HG03064 (cell line): ENCODE measurements at regions not wholly inside any gene's neighbourhood (a gene's known extent, or its start where the extent isn't known, plus 50 kb on each side); places are given as distances from the start of the nearest gene placed in this dataset.

Source experiments
- ATAC-seq: cut with Tn5 transposase; IDR thresholded peaks from one replicate; pipeline ENCODE4 v1.9.1; 2021; ENCODE audit warnings: low read depth; ENCODE audit not compliant: unreplicated experiment

DNA sequence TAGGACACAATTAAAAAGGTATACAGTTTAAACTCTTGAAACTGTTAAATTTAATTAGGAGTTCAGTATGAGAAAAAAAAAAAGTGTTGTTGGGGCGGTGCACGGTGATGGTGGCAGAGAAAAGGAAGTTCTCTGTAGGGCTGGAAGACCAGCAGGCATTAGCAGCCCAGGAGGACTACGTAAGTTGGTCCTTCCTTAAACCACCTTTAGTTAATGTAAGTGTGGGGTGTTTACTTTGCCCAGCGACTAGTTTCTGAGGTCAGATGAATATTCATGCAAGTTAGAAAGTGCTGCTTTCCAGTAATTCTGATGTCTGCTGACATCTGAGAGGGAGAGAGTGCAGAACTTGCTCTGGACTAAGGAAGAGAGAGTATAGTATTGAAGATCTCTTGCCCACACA lies 54.9 kb downstream of the NKX2-1 start:
- no peak for ATAC-seq

DNA sequence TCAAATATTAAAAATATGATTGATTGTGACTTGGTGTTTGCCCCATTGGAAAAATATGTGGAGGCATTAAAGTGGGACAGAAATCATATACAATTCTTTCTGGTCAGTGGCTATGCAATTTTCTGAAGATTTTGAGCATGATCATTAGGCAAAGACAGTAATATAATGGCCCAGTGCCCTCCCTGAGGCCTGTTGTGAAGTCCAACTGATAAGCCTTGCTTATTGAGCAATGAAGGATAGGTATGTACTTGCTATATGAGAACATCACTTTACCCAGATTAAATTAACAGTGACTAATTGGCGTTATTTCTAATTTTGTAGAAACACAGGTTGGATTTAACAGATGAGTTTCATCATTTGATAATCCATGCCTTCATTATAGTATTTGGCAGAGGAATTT lies 57.1 kb downstream of the NKX2-1 start:
- ATAC-seq = no peak

DNA sequence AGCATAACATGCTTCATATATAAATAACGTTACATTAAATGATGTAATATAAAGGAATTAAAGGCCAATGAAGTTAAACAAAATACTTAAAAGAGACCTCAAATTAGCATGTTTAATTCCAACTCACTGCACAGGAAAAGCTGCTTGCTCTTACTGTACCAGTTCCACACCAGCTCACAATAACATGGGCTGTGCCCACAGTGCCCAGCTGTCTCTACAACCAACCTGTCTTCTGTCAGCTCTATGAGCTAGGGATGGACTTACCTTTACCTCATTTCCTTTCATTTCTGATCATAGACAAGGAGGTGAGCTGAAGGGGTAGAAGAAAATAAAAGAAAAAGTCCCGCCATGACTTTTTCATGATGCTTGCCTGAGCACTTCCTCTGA lies 64.8 kb downstream of the NKX2-1 start:
- no peak for ATAC-seq

DNA sequence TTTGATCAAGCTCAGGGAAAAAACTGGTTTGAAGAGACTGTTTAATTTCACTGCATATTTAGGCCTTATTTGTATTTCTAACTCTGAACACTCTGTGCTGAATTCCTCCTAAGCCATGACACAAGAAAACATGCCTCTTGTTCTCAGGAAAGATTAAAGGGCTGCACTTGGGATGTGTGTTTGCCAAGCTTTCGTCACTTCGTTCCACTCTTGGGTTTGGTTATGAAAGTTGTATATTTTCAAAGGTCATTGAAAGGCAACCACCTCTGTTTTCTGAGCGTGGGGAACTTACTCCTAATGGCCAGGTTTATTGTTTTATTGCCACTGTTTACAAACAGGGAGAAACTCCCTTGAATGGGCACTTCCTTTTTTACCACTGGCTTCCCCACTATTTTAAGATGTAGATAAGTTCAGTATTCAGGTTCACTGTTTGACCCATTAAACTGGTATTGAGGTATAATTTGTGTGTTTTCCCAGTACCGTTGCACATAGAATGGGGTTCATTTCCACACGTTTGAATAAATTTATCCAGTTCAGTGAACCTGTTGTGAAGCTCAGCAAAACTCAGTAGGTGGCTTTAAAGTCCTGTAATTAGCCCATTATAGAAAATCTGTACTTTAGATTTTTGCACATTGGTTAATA lies 65.3 kb downstream of the NKX2-1 start:
- ATAC-seq = no peak

DNA sequence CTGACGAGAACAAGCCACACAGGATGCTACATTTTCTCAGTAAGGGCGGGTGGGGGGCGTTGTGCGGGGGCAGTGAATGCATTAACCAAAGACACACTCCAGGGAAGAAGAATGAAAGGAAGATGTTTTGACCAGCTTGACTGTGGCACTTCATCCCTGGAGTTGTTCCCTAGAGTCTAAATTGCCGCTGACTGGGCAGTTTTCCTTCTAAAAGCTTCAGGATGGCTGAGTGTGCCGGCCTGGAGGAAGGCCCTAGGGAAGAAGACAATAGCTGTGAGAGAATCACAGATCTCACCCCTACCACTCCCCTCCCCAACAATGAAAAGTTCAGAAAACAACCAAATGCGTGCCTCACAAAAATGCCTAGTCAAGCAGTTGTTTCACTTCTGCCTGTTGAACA lies 67.2 kb downstream of the NKX2-1 start:
- ATAC-seq = no peak

DNA sequence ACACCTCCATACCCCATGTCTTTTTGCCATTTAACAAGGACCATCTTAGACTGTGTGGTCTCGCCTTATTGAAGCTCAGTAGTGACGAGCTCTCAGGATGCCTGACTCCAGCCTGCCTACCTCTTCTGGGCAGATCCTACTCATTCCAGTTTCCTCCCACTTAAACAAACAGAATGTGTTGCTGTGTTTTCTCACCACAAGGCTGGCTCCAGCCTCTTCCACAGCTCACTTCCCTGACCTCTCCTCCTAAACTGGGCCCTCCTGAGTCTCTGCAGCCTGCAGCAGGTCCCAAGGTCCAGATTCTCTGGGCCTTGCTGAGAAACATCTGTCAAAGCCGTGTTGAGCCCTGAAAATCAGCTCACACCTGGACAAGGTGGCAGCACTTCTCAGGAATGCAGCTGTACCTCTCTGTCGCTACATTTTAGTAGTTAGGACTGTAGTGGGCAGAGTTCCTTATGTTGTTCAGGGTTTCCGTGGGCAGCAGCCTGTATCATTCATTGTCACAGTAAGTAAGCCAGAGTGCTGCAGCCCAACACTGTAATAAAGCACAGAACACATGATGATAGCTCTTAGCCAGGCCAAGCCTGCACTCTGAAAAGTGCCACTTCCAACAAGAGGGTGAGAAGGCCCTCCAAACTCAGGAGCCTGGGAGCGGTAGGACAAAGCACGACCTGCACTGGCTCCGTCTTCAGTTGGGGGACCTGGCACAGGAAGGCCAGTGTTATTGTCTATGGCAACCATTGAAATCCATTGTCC lies 68.5 kb downstream of the NKX2-1 start:
- no peak for ATAC-seq

DNA sequence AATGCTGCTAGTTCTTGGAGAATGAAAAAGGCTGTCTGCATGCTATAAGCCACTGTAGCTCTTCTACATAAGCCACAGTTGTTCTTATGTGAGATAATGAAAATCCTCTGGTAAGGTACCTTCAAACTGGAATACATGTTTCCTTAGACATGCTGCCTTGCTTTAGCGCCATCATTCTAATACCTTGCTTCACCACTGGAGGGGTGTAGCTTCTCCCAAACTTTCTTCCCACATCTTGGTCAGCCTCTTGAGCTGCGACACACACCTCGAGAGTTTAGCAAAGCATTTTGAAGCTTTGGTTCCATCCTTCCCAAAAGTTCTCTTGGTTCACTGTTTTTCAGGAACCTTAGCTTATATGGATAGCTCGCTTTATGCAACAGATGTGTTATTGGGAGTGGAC lies 69.5 kb downstream of the NKX2-1 start:
- ATAC-seq = no peak

DNA sequence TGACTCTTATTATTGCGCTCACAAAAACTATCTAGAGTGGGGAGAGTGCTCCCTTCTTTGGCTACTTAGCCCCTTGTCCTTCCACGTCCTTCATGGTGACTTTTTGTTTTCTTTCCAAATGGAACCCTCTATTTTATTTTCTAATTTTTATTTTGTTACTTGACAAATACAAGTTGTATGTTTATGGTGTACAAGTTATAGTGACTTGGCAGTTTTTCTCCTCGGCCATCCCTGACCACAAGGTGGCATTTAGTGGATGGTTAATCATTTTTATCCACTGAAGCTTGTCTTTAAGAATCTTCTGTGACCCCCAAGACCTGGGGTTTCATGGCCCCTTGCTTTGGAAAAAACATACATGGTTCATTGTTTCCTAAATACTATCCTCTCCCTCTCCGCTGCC lies 70.1 kb downstream of the NKX2-1 start:
- ATAC-seq = no peak

DNA sequence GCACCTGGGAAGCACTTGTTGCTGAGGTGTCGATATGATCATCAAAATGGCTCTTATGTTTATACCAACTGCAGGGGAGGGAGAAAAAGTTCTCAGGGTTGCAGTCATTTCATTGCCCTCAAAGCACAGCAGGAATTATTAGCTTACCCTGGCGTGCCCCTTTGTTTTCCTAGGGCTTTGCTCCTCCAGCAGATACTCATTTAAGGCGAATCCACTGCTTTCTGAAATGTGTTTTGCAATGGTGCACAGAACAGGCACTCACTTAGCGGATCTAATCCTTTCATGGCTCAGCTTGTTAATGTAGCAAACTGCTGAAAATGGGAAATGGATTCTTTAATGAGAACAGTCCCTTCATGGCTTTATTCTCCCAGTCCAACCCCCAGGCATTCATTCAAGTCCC lies 76.7 kb downstream of the NKX2-1 start:
- ATAC-seq = no peak

DNA sequence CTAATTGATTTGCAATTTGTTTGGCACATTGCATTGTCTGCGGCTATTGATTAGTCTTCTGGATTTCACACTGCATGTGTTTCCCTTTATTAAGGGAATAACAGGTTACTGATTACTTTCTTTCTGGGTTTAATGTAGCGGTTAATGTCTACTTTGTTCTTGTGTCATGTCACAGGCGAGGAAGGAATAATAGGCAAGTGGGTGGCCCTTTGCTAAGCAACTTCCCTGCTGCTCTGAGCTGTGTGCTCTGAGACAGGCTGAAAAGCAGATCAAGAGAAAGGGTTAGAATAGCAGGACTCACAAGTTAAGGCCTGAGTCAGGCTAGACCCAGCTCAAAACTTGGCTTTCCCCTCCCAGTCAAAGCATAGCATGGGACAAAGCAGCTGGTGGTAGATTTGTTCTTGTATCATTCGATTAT lies 77.2 kb downstream of the NKX2-1 start:
- no peak for ATAC-seq

DNA sequence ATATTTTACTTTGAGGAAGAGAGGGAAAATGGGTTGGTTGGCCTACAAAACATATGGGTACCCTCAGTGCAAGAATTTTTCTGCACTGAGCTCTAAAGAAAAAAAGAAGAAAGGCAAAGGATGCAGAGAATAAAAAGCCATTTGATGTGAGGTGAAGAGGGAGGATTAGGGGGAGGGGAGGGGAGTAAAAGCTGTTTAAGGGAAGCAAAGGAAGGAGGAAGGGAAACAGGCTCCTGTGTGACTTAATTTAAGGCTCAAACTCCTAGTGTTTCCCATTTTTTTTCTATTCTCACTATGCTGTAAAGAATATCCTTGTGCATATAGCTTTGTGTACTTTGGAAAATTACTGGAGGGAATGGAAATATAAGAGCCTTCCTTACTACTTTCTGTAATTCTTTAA lies 78.7 kb downstream of the NKX2-1 start:
- no peak for ATAC-seq

DNA sequence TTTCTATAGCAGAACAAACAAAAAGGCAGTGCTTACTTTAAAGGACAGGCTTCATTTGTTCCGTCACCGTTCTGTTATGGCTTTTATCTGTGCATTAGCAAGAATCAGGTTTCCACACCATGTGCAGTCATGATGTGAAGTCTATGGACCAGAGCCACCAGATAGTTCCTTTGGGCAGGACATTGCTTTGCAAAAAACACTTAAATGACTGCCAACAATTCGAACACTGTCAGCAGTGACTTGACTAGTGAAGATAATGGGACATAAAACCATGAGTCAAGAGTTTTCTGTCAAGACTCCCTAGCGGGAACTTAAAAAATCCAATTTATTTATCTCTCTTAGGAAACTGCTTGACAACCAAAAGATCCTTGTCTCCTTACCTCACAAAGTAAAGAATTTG lies 80.3 kb downstream of the NKX2-1 start:
- no peak for ATAC-seq

DNA sequence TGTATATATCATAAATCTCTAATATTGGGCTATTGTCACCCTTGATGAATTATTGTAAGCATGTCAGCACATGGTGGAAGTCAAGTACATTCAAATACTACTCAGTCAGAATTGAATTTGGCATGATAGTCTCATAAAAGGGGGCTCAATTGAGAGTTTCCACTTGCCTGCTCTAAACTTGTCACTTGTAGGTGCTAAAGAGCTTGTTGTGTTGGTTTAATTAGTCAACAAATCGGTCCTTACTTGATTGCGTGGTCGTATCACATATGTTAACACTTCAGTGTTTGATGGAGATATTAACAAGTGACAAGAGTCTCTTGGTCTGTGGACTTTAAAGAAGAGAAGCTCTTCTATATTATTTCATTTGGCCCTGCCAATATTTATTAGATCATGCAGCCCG lies 81.1 kb downstream of the NKX2-1 start:
- ATAC-seq = no peak

DNA sequence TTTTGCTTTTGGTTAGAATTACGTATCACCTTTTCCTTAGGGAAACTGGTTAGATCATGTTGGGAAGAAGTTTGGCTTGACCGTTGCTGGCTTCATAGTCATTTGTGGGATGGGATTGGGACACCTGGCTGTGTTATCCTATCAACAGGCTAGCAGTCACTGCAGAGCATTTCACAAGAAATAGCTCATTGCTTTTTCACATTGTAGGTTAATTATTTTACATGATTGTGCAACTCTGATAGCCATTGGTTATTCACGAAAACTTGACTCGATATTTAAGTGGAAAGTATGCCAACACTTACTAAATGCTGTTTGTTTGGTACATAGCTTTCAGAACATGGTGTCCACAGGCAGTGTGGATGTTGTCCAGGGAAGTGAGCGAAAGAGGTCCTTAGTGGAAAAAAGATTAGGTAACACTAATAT lies 89.4 kb downstream of the NKX2-1 start:
- ATAC-seq = no peak

DNA sequence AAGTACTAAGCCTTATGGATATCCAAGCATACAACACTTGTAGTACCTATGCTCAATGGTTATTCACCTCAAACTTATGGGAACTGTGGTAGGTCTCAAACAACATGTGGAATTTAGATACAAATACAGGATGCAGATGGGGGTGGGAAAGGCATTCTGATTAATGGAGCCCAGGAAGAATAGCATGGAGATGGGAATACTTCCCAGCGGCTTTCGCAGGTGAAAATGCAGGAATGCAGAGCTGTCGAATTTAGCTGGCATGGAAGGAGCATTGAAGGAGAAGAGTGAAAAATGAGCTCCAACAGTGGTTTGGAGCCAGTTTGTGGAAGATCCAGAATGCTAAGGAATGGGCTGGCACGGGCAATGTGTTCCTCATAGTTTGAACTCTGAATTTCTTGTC lies 89.9 kb downstream of the NKX2-1 start:
- ATAC-seq = no peak

DNA sequence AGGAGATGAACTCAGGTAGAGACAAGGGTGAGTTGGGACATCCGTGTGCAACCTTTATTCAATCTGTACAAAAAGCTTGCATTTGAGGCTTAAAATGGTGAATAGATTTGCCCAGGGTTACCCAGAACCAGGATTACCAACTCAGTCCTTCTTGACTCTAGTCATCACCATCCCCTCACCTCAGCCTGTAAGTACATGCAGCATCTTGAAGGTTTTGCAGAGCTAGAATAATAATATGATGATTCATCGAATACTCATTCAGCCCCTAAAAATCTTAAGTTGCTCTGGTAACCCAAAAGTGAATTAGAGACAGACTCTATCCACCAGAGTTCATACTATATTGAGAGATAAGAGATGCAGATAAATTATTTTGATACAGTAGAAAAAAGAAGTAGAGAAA lies 90.3 kb downstream of the NKX2-1 start:
- no peak for ATAC-seq

DNA sequence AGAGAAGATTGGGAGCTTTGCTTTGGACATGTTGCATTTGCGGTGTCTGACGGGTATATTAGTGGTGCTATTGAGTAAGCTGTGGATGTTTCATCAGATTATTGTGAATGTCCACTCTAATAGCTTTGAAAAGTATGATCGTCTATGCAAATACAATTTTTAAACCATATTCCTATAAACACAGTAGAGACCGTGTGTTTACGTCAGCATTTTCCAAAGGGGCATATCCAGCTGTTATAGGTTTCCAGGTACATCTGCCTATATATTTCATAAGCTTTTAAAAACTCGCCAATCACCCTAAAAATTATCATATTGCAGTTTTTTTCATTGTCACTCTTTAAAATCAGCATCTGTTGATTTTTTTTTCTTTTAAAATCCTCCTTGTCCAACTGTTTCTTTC lies 91.7 kb downstream of the NKX2-1 start:
- ATAC-seq = no peak

DNA sequence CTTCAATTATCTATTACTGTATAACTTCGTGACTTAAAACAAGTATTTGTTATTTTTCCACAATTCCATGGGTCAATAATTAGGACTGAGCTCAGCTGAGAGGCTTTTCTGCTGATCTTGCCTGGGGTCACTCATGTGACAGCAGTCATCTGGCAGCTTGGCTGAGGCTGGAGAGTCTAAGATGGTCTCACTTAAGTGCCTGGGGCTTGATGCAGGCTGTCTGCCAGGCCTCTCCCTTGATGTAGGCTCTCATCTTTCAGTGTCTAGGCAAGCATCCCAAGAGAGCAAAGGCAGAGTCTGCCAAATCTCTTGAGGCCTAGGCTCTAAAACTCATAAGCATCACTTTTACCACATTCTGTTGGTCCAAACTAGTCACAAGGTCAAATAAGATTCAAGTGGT lies 93.2 kb downstream of the NKX2-1 start:
- ATAC-seq = no peak

DNA sequence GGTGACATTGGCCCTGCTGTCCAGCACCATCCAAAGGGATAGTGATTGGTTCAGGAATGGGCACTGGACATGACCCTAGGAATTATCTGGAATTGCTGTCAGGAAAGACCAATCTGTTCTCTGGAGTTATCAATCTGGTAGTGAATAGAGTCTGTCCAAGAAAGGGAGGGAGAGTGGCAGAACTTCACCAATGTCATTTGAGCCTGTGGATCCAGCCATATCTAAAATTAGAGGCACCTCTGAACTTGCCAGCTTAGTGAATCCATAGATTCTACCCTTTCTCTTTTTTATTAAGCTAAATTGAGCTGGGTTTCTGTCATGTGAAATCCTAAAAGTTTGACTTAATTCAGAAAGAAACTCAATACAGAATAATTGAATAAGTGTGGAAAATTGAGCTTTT lies 93.9 kb downstream of the NKX2-1 start:
- no peak for ATAC-seq

DNA sequence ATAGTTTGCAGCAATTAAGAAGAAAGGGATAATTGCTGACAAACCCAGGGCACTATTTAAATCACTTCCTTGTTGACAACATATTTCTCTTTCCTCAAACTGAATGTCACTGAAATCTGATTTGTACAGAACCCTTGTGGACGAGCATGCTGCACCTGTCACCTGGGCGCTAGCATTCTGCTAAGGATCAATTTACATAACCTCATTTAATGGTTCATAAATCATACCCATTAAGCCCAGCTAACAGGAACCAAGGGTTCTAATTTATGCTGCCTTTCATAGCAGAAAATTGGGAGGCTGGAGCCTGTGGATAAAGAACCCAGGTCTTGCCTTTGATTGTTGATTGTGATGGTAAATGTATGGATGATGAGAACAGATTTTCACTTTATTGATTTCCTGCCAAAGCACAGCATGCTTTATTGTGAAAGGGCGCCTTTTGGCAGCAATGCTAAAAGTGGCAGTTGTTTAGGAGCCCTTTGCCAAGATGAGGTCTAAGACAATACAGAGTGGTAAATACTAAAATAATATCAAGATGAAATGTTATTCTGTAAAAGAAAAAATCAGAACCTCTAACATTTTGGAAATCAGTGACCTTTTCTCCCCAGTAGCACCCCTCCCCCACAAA lies 95.4 kb downstream of the NKX2-1 start:
- no peak for ATAC-seq

DNA sequence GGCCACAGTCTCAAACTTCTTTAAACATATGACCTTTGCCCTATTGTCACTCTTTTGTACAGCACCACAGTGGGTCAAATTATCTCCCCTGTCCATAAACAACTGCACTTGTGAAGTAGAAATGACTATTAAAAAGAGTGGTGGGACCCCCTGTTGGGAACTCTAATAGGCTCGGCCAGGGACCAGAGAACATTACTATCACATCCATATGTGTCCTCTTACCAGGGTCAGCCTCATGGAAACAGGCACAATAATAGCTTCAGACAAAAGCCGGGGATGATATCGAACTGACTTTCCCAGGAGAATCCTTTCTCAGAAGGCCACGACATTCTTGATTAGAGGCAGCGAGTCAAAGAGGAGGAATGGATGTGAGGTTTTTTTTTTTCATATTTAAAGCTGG lies 96.6 kb downstream of the NKX2-1 start:
- no peak for ATAC-seq

DNA sequence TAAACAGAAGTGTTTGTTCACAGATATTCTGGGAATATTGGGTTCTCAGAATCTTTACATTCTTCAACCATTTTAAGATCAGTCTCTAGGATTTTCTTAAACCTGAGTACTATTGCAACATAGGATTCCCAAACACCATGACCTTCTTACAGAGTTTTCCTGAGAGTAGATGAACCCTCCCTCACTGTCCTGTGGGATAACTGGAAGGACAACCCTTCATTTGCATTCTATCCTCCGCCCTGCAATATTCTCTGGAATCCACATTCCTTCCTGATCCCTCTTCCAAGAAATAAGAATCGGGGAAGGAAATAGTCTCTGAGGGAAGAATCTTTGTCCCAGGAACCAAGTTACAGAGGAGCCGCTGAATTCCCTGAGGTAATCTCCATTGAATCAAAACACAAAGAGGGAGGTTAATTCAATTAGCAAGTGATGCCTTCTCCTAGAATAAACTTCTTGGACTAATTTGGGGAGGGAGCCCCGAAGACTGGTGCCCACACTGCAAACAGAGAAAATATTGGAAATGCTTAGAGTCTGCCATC lies 99.8 kb upstream of the MBIP start:
- ATAC-seq = no peak
